ENCODE measurements at regions not wholly inside any gene's neighbourhood (a gene's known extent, or its start where the extent isn't known, plus 50 kb on each side); places are given as distances from the start of the nearest gene placed in this dataset.

DNA sequence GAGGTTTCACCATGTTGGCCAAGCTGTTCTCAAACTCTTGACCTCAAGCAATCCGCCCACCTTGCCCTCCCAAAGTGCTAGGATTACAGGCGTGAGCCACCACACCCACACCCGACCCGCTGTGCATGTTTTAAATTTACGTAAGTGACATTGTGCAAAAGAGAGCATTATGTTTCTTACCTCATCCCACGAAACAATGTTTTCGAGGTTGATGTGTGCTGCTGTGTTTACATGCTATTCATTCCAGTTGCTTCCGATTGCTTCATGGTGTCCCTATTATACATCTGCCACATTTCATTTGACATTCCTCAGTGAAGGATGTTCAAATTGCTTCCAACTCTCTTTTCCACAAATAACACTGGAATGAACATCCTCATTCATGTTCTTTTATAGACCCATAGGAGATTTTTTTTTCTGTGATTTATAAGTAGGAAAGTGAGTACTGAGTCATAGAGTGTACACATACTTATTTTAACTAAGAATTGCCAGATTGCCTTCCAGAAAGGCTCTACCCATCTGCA lies 403.9 kb upstream of the JARID2 start:
- no peak for DNase-seq

DNA sequence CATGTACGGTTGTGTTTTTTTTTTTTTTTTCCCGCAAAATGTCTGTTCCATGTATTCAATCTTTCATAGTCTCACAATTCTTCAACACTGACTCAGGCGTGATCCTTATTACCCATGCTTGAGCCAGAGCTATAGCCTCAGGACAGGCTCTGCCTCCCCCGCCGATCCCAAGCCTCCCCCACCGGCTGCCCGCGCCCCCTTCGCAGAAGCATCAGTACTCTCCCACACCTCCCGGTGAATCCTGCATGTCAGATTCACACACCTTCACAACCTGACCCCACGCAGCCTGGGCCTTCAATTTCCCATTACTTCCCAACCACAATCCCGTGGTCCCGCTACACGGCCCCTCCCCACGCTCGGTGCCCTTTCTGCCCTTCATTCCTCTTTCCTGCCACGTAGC lies 401.5 kb upstream of the JARID2 start:
- DNase-seq: no peak

DNA sequence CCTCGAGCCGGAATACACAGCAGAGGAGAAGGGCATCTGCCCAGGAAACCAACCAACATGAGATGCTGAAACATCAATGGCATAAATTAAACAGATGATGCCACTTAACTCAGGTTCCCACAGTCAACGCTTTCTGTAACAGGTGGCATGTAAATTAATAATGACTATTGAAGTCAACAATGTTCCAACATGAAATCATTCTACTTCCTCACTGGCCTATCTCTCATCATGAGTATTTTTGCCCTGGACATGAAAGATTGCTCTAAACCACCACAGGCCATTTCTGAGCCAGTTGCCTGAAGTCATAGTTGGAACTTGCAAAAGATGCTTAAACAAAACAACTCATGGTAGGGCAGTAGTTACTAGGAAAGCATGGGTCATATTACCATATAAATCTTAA lies 397.9 kb upstream of the JARID2 start:
- DNase-seq: no peak

DNA sequence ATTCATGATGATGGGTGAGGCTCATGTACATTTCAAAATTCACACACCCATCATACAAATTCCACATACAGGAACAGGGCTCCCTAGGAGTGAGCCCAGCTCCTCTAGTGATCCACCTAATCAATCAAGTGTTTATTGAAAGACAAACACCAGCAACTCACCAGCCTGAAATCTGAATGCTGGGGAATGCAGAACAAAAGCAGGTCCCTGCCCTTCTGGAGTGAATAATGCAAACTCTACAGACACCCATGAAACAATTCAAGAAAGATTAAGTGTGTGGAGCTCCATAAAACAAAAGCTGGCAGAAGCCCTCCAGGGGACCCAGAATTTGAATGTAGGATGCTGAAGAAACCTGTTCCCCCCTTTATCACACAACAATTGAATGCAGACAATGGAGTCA lies 396.7 kb upstream of the JARID2 start:
- no peak for DNase-seq

DNA sequence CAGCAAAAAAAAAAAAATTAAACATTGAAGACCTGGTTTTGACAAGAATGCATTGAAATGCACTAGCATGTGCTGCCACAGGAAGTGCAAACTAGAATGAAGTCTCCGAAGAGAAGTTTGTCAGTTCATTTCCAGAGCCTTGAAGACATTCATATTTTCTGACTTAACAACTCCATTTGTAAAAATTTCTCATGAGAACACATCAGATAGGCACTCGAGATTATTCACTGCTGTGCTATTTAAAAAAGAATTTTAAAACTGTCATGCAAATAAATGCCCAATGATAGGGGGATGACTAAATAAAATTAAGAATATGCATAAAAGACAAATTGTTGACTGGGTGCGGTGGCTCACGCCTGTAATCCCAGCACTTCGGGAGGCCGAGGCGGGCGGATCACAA lies 394.6 kb upstream of the JARID2 start:
- no peak for DNase-seq

DNA sequence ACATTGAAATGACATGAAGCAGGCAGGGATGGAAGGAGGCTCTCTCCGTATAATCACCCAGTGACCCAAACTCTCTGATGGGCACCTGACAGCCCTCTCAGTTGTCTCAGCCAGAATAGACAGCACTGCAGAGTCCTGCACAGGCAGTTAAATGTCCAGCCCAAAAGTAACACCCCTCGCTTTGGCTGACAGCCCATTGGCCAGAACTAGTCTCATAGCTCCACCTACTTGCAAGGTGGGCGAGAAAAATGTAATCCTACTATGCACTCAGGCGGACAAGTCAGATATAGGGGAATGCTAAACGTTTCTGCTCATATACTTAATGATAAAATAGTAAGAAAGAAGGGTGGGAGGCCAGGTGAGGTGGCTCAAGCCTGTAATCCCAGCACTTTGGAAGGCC lies 393.5 kb upstream of the JARID2 start:
- DNase-seq: no peak

DNA sequence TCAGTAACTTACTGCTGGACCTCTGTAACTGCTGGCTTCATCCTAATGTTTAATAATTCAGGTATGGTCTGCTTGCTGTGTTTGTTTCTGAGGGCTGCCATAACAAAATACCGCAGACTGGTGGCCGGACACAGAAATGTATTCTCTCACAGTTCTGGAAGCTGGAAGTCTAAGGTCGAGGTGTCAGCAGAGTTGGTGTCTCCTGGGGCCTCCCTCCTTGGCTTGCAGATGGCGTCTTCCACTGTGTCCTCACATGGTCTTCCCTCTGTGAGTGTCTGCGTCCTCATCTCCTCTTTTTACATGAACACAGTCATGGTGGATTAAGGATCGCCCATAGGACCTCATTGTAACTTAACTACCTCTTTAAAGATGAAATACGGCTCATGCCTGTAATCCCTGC lies 389.7 kb upstream of the JARID2 start:
- no peak for DNase-seq

DNA sequence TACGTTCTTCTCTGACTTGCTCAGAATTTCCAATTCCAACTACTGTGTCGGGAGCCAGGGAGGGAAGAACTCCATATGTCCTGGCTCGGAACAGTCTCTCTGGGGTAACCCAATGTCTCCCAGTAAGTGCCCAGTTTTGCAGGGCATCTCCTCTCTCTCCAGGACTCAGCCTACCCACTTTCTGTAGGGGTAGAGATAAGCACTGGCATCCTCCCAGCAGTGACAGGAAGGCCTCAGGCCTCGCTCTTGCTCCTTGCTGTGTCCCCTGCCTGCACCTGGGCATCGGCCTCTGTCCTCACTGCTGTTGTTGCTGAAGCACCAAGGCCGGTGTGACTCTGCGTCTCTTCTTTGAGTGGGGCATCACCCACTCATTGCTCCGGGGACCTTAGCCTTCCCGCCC lies 388.9 kb upstream of the JARID2 start:
- DNase-seq: no peak

DNA sequence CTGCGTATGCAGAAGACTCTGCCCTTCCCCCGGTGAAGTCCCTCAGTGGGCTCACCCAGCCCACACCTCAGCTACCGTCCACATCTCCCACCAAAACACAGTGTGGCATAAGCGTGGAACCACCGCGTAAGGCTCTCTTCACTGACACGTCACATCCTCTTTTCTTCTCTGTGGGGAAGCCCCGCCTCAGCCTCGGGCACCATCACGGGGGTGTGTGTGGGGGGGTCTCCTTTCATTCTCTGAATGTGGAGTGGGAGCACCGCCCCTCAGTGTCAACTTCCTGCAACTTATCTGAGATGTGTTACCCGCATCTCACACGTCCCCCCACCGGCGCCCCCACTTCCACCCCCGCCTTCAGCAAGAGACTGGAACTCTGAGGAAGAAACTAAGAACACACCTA lies 388.4 kb upstream of the JARID2 start:
- DNase-seq: no peak

DNA sequence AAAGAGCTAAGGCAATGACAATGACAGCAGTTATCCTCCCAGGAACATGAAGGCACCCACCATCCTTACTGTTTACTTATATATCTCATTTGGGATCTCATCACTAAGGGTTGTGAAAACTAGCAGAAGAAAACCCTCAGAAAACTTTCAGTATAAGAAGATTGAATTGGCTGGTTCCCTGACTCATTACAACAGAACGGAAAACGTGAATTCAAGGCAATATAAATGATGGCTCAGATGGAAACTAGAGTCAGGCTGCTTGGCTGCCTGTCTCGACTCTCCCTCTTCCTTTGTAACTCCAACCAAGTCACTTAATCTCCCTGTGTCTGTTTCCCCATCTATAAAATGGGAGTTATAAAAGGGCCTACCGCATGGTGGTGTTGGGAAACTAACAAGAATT lies 387.1 kb upstream of the JARID2 start:
- no peak for DNase-seq

DNA sequence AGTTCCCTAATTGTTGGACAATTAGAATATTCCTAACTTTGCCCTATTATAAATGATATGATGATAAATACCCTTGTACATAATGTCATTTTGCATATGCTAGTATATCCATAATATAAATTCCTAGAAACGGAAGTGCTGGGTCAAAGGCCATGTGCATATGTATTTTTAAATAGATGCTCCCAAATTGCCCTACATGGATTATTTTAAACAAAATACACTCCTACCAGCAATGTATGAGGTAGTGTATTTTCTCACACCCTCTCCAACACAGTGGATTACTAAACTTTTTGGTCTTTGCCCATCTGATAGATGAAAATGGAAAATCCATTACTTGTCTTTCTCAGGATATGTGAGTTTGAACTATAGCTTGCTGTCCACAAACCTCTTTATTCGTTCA lies 385.1 kb upstream of the JARID2 start:
- no peak for DNase-seq

DNA sequence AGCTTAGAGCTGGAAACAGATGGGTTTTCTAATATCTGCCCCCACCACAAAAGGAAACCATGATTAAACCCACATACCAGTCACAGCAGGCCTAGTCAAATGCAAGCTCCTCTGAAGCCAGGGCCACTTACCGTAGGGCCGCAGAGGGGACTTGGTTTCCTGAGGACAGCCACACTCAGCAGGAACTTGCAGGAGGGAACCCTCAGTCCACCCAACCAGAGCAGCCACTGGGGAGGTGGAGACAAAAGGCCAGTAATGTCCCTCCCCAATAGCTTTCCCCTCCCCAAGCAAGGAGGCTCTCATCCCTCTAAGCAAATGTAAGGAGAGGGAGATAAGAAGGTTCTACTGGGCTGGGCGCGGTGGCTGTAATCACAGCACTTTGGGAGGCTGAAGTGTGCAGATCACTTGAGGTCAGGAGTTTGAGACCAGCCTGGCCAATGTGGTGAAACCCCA lies 384.4 kb upstream of the JARID2 start:
- no peak for DNase-seq

DNA sequence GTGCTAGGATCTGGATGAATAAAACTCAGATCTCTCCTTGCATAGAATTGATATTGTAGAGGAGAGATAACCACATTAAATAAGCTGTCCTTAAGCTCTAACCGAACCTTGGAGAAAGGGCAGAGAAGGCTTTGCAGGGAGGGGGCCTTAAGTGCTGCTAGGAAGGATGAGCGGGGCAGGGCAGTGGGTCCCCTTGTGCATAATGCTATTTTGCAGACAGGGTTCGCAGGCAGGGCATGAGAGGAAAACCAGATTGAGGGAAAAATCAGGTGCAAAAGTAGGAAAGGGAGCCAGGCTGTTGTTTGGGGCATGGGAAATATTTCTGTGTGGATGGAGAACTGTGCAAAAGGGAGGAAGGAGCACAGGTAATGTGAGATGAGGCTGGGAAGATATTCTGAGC lies 383.0 kb upstream of the JARID2 start:
- no peak for DNase-seq

DNA sequence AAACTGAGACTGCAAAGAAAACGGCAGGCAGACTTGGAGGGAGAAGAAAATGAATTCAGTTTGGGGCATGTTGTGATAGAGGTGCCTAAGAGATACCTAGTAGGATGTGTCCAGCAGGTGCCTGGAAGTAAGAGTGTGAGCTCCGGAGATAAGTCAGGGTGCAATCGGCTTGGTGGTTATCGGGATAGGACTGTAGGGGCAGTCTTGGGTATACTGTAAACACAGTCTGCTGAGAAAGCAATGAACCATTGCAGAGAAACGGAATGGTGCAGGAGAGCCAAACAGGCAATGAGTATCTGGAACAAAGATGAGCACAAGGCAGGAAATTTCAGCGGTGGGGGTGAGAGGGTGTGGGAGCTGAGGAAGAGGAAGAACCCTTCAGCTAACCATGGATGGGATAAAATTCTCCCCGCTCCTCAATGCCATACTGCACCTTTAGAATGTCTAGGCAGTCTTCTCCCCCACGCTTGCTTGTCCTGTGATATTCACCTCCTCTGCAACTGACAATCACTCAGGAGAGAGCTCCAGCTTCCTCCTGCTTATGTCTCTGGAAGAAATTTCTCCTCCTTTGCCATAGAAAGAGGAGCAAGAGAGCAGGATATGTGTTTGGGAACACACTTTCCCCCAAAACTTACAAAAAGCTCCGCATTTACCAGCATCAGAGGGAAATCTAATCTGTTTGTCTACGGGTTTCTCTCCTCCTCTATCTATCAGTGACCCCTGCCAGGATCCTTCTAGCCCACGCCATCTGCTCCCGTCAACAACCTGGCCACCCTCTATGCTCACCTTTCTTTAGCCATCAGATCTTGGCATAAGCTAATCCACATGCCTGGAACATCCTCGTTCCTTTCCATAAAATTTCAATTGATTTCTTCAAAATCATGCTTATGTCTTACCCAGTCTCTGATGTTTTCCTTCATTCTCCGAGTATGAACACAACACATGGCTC lies 381.7 kb upstream of the JARID2 start:
- DNase-seq: no peak

DNA sequence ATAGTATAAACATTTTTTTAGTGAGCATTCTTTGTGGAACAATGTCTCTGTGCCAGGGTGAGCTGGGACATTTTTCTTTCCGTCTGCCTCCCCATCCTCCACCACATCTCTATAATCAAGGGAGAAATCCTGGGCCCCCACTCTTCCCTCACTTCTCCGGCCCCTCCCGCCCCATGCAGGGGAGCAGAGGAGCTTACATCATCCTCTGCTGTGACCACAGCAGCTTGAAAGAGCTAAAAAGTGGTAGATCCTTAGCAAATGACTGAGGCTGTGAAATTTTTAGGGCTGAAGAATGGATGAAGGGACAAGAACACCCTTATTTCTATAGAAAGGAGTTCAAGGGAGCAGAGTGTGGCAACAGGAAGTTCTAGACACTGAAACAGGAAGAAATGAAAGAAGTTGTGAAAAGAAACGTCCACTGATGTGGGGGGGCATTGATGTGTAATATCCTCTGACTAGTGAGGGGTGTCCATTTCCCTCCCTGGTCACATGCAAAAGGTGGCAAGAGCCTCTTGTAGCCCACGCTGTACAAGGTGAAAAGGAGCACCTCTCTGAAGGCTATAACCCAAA lies 380.3 kb upstream of the JARID2 start:
- peak; percentile 88 for DNase-seq

DNA sequence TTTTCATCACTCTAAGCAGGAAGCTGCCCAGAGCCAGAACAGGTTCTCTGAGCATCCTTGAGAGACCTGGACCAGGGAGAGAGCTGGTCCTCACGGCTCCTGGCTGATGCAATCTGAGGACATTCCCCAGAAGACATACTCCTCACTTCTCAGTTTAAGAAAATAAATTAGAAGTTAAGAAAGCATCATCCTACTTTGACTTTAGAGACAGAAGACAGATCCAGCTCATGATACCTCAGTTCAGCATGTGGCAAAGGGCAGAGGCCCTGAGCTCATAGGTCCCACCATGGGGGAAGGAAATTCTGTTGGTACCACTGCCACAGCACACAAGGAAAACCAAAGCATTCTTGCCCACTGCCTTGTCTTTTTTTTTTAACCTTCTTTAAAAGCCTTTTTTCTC lies 378.1 kb upstream of the JARID2 start:
- no peak for DNase-seq

DNA sequence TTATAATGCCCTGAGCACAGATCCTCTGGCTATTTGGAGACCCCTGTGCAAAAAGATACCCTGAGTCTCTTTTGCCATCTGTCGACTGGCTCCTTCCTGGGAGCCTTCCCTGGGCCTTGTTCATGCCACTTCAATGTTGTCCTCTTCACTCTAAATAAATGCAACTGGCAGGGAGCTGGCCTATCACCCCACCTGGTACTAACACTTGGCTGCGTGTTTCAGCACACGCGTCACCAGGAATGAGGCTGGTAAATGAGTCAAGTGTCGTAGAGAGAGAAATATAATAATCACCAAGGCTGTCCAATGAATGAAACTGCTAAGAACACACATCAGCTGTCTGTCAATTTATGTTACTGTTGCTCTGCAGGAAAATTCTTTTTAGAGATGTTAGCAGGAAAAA lies 374.6 kb upstream of the JARID2 start:
- DNase-seq: no peak

DNA sequence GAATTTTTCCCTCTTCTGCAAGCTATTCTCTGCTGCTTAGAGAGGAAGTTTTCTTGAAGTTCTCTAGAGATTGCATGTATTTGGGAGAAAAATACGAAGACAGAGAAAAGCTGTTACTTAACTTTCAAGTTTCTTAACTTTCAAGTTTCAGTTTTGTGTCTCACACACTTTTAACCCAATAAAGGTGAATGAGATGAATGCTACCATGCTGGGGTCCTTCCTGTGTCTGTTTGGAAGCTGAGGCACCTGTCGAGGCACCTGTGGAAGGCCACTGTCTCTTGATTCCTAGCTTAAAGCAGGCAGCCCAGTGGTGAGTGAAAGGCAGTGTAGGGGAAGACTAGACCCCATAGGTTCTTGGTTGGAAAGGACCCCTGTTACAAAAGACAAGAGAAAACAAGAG lies 372.8 kb upstream of the JARID2 start:
- no peak for DNase-seq

DNA sequence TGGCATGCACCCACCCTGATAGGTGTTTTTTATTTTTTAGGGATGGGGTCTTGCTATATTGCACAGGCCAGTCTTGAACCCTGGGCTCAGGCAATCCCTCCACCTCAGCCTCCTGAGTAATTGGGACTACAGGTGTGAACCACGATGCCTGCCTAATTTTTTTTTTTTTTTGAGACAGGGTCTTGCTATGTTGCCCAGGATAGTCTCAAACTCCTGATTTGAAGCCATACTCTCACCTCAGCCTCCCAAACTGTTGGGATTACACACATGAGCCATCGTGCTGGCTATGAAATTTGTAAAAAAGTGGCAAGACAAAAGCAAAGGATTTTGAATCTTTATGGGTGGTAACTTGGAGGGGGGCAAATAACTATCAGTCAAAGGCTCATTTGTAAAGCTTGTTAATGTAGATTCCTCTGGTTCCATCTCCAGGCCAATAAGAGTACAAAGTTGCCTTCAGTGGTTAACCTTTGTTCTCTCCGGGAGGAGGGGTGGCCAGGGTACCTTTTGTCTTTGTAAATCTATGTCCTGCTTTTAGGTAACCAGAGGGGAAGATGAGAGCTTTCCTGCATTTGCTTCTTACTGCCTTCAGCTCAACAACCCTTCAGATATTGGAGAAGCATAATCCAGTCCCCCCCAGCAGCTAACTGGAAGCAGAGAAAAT lies 372.0 kb upstream of the JARID2 start:
- no peak for DNase-seq

DNA sequence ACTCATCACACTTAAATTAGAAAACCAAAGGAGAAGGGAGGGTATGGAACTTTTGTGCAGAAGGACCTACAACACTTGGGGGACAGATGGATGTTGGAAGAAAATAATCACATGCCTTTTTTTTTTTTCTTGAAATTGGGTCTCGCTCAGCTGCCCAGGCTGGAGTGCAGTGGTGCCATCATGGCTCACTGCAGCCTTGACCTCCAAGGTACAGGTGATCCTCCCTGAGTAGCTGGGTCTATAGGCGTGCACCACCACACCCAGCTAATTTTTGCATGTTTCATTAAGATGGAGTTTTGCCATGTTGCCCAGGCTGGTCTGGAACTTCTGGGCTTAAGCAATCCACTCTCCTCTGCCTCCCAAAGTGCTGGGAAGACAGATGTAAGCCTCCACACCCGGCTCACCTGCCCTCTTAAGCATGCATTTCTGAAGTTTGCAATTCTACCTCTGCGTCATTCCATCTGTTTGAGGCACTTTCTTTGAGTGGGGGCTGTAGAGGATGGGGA lies 370.8 kb upstream of the JARID2 start:
- DNase-seq: no peak

DNA sequence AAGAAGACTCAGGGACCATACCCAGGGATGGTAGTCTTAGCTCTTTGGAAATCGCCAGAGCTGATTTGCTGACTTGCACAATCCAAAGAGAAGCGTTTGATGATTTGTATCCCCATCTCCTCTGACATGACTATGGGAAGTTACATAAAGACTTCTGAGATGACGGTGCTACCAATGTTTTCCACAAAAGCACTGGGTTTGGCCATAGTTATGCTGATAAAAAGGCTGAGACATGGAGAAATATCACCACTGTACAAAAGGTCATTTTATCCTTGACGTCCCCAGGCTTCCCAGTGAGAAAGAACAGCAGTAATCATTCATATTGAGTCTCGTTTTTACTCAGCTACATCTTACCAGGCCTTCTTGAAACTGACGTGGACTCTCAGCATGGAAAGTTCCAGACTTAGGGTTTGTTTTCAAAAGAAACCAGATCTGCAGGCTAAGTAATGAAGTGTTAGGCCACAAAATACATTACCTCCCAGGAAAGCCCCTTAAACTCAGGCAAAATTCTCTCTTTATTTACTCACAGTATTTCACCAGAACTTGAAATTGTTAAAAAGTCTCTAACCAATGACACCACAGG lies 370.3 kb upstream of the JARID2 start:
- no peak for DNase-seq

DNA sequence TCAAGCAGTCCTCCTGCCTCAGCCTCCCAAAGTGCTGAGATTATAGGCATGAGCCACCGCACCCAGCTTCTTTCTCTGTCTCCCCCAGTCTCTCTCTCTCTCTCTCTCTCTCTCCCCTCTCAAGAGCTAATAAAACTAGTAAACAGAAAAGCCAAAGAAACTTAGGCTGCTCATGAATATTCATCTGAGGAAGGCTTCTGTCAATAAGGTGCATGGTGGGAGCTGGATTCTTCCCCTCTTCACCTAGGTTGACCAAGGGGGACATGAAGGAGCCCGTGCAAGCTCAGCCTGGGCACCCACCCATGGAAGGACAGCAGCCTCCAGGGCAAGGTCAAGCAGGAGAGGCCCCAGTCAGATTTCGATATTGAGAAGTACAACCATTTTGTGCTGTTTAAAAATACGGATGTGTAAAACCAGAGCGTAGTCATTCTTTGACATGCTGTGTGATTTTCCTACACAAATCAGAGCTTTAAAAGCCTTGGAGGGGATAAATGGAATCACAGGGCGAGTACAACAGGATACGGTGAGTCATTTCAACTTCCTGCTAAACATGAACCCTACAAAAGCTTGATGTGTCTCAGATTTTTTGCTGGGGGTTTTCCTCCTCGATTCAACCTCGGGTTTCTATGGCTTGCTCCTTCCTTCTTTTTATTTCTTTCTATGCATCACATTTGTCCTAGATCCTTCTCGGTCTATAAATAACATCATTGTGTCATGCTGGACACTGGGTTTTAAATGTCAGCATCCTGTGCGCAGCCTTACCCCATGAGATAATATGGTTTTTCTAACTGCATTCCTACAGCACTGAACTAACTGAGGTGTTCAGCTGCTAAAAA lies 368.9 kb upstream of the JARID2 start:
- DNase-seq: no peak

Measured in SIG-M5 (cell line).